Loucy (cell line): ENCODE measurements at regions not wholly inside any gene's neighbourhood (a gene's known extent, or its start where the extent isn't known, plus 50 kb on each side); places are given as distances from the start of the nearest gene placed in this dataset.

Experiments
- EZH2phosphoT487 ChIP-seq: fragments of 200-600 bp; IDR thresholded peaks from 2 replicates; pipeline ENCODE4 v1.6.1; 2018; ENCODE audit warnings: antibody characterized with exemption, mild to moderate bottlenecking, moderate library complexity, borderline replicate concordance
- TF ChIP-seq, protein P1 (sequence below): fragments of 200-600 bp; sonication (generic); conservative IDR thresholded peaks from 2 replicates; pipeline ENCODE4 v1.5.1; 2014; ENCODE audit warnings: mild to moderate bottlenecking, antibody characterized with exemption, low read length

DNA sequence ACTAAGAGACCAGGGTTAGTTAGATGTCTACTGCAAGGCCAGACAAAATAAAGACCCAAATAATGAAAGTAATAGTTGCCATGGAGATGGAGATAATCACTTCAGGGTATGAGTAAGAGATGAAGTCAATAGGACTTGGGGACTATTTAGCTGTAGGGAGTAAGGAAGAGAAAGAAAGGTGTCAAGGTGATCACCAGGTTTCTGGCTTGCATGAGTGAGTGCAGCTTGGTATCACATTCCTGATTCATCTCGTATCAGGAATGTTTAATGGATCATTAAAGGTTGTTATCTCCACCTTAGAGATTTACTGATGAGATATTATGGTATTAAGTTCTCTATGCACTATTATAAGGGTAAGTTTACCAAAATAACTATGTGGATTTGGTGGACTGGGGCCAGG is 357.4 kb upstream of the ATP11B start:
- TF ChIP-seq, protein P1, sequence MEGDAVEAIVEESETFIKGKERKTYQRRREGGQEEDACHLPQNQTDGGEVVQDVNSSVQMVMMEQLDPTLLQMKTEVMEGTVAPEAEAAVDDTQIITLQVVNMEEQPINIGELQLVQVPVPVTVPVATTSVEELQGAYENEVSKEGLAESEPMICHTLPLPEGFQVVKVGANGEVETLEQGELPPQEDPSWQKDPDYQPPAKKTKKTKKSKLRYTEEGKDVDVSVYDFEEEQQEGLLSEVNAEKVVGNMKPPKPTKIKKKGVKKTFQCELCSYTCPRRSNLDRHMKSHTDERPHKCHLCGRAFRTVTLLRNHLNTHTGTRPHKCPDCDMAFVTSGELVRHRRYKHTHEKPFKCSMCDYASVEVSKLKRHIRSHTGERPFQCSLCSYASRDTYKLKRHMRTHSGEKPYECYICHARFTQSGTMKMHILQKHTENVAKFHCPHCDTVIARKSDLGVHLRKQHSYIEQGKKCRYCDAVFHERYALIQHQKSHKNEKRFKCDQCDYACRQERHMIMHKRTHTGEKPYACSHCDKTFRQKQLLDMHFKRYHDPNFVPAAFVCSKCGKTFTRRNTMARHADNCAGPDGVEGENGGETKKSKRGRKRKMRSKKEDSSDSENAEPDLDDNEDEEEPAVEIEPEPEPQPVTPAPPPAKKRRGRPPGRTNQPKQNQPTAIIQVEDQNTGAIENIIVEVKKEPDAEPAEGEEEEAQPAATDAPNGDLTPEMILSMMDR, result no peak
- TF ChIP-seq EZH2phosphoT487, result no peak
